SK-N-SH (cell line): ENCODE measurements at regions not wholly inside any gene's neighbourhood (a gene's known extent, or its start where the extent isn't known, plus 50 kb on each side); places are given as distances from the start of the nearest gene placed in this dataset.

Source experiments
- CTCF ChIA-PET: fragments of 300-600, 350-600 bp; formaldehyde crosslinking; extraction: SDS; loops from one replicate; lab custom pipeline; 2021; lab: Yijun Ruan, JAX
- POLR2A ChIA-PET: fragments of 350-600 bp; sonication (Branson Sonifier 250); formaldehyde crosslinking; extraction: SDS; loops from one replicate; lab custom pipeline; 2020; ENCODE audit warnings: antibody characterized with exemption, inconsistent platforms; lab: Yijun Ruan, JAX
- DNase-seq: peaks from one replicate; pipeline ENCODE4 v3.0.0; 2012
- H2AFZ ChIP-seq: fragments of 200-600 bp; sonication (generic); 2 replicates; pipeline ENCODE4 v1.8.1; 2016; ENCODE audit warnings: antibody characterized with exemption, mild to moderate bottlenecking, low read depth
- H3F3A ChIP-seq: fragments of 200-600 bp; sonication (generic); replicated peaks from 2 replicates; pipeline ENCODE3; 2016; ENCODE audit warnings: antibody characterized with exemption, mild to moderate bottlenecking; ENCODE audit not compliant: insufficient read depth
- H3K27ac ChIP-seq, 2 experiments: fragments of 200-500 bp in 1 of 2; fragments of 200-600 bp in 1 of 2; sonication (Bioruptor generic) in 1 of 2; sonication (generic), shearing (Covaris generic) in 1 of 2; 2 replicates each; pipeline versions ENCODE4 v1.5.1 to v1.6.1; 2014 to 2016; ENCODE audit warnings: low read depth in 2 of 2, inconsistent platforms in 1 of 2, low read length in 1 of 2, mild to moderate bottlenecking in 1 of 2, mixed read lengths in 1 of 2
- H3K27me3 ChIP-seq: fragments of 200-600 bp; sonication (generic), shearing (Covaris generic); 2 replicates; pipeline ENCODE4 v1.6.1; 2016; ENCODE audit warnings: mixed run types; ENCODE audit not compliant: insufficient read depth
- H3K36me3 ChIP-seq, 2 experiments: fragments of 200-500 bp in 1 of 2; fragments of 200-600 bp in 1 of 2; sonication (Bioruptor generic) in 1 of 2; sonication (generic) in 1 of 2; replicated peaks in 1 of 2; 2 replicates each; pipeline versions ENCODE3 to v1.5.1; 2014 to 2016; ENCODE audit warnings: low read length in 1 of 2, mild to moderate bottlenecking in 1 of 2; ENCODE audit not compliant: insufficient read depth in 2 of 2, control insufficient read depth in 1 of 2
- H3K4me1 ChIP-seq, 2 experiments: fragments of 200-500 bp in 1 of 2; fragments of 200-600 bp in 1 of 2; sonication (Bioruptor generic) in 1 of 2; sonication (generic), shearing (Covaris generic) in 1 of 2; 2 replicates each; pipeline versions ENCODE4 v1.5.1 to v1.6.1; 2014 to 2016; ENCODE audit warnings: low read depth in 1 of 2, low read length in 1 of 2, mixed run types in 1 of 2; ENCODE audit not compliant: insufficient read depth in 2 of 2, control insufficient read depth in 1 of 2
- H3K4me2 ChIP-seq: fragments of 200-600 bp; sonication (generic), shearing (Covaris generic); 2 replicates; pipeline ENCODE4 v1.6.1; 2017; ENCODE audit warnings: mixed run types
- H3K4me3 ChIP-seq, 2 experiments: fragments of 200-500 bp in 1 of 2; fragments of 200-600 bp in 1 of 2; sonication (Bioruptor generic) in 1 of 2; sonication (generic), shearing (Covaris generic) in 1 of 2; 2 replicates each; pipeline versions ENCODE4 v1.5.1 to v1.8.1; 2014 to 2016; ENCODE audit warnings: low read depth in 2 of 2, inconsistent platforms in 1 of 2, low read length in 1 of 2, mild to moderate bottlenecking in 1 of 2, mixed read lengths in 1 of 2, moderate library complexity in 1 of 2
- H3K79me2 ChIP-seq: fragments of 200-600 bp; sonication (generic); 2 replicates; pipeline ENCODE4 v1.8.1; 2017; ENCODE audit warnings: mild to moderate bottlenecking; ENCODE audit not compliant: insufficient read depth
- H3K9ac ChIP-seq: fragments of 200-600 bp; sonication (generic); 2 replicates; pipeline ENCODE4 v1.6.1; 2017; ENCODE audit warnings: mixed run types
- H3K9me2 ChIP-seq: fragments of 200-600 bp; sonication (generic); 2 replicates; pipeline ENCODE4 v1.6.1; 2017; ENCODE audit warnings: mixed run types
- H3K9me3 ChIP-seq: fragments of 200-600 bp; sonication (generic); 2 replicates; pipeline ENCODE4 v1.6.1; 2017; ENCODE audit warnings: mixed run types, mild to moderate bottlenecking, moderate library complexity
- H4K20me1 ChIP-seq: fragments of 200-600 bp; sonication (generic); 2 replicates; pipeline ENCODE4 v1.6.1; 2017; ENCODE audit warnings: mild to moderate bottlenecking, mixed run types; ENCODE audit not compliant: insufficient read depth
- CHD2 ChIP-seq: fragments of 150-350 bp; IDR thresholded peaks from 2 replicates; pipeline ENCODE4 v1.6.1; 2018; ENCODE audit warnings: low read length; ENCODE audit not compliant: partially characterized antibody
- CTCF ChIP-seq: fragments of 200-600 bp; sonication (generic); IDR thresholded peaks from 2 replicates; pipeline ENCODE4 v1.6.1; 2017; ENCODE audit warnings: antibody characterized with exemption, mild to moderate bottlenecking, moderate library complexity
- FOXJ3 ChIP-seq: sonication (generic); formaldehyde crosslinking; IDR thresholded peaks from 2 replicates; pipeline ENCODE4 v1.5.1; 2020; ENCODE audit warnings: mild to moderate bottlenecking, missing genetic modification reagents
- GATA2 ChIP-seq: sonication (generic); formaldehyde crosslinking; IDR thresholded peaks from 2 replicates; pipeline ENCODE4 v1.5.0; 2020; ENCODE audit warnings: mild to moderate bottlenecking, missing genetic modification reagents
- JUND ChIP-seq: IDR thresholded peaks from 2 replicates; pipeline ENCODE4 v1.4.0; 2012
- MAX ChIP-seq: IDR thresholded peaks from 2 replicates; pipeline ENCODE4 v1.4.0; 2012; ENCODE audit warnings: low read depth
- MXI1 ChIP-seq: IDR thresholded peaks from 2 replicates; pipeline ENCODE4 v1.6.1; 2012; ENCODE audit warnings: mild to moderate bottlenecking, low read depth, low read length, improper control_type of control experiment
- NRF1 ChIP-seq: IDR thresholded peaks from 2 replicates; pipeline ENCODE4 v1.6.1; 2012; ENCODE audit warnings: low read depth, mild to moderate bottlenecking, low read length
- PBX3 ChIP-seq: IDR thresholded peaks from 2 replicates; pipeline ENCODE4; 2012
- RAD21 ChIP-seq: IDR thresholded peaks from 2 replicates; pipeline ENCODE4 v1.6.1; 2012; ENCODE audit warnings: mild to moderate bottlenecking, low read length
- REST ChIP-seq: IDR thresholded peaks from 2 replicates; pipeline ENCODE4 v1.6.1; 2012; ENCODE audit warnings: mild to moderate bottlenecking, low read depth, low read length, moderate library complexity
- SMC3 ChIP-seq: IDR thresholded peaks from 2 replicates; pipeline ENCODE4 v1.6.1; 2012; ENCODE audit warnings: low read depth, low read length, improper control_type of control experiment
- USF2 ChIP-seq: fragments of 150-350 bp; IDR thresholded peaks from 2 replicates; pipeline ENCODE4 v1.6.1; 2017; ENCODE audit warnings: antibody characterized with exemption, low read length, low read depth, borderline replicate concordance
- YY1 ChIP-seq: IDR thresholded peaks from 2 replicates; pipeline ENCODE4 v1.4.0; 2012; ENCODE audit warnings: low read depth, mild to moderate bottlenecking
- WGBS: methylation state at CpG from one replicate; pipeline ENCODE4 v1.1.6; 2017; ENCODE audit warnings: low lambda C conversion rate; 5-methylcytosine and 5-hydroxymethylcytosine counted together

- Histone ChIP-seq H3K27me3 (no peaks in the 10 kb centered on the region), H3K36me3 (no peaks in the 10 kb centered on the region), H4K20me1 (no peaks in the 10 kb centered on the region), H3K4me3 (no peak overlapping the region), H3K4me2 (no peak overlapping the region), H3K79me2 (no peaks in the 10 kb centered on the region), H3F3A (no peaks in the 10 kb centered on the region), H3K9ac (no peak overlapping the region), H3K9me3 (no peaks in the 10 kb centered on the region), H3K4me1 (no peaks in the 10 kb centered on the region; a peak in 1 of 4 replicates), H2AFZ (no peak overlapping the region), H3K27ac (peak overlapping the region in 1 of 2 experiments; percentile 36; a peak in 1 of 4 replicates), H3K9me2 (no peaks in the 10 kb centered on the region)
- no peak for DNase-seq
- POLR2A ChIA-PET = no interaction called here
- TF ChIP-seq CTCF (no peak), FOXJ3 (CRISPR knock-in tag) (no peak), SMC3 (no peak), MAX (no peak), MXI1 (no peak), JUND (no peak), USF2 (no peak), NRF1 (no peak)
- WGBS = 91% methylated on average over 2 of the region's 2 CpGs
- CTCF ChIA-PET = no interaction called here
Measured at GRCh38 chr1:216884614-216885229, 161.5 kb upstream of the ESRRG start.

GRCh38 chr1:216883518-216883917, 160.3 kb upstream of the ESRRG start:
- no peaks in the 10 kb centered on the region; a peak in 1 of 4 replicates for H3K4me1 ChIP-seq
- H3K27me3 ChIP-seq = no peaks in the 10 kb centered on the region
- H3F3A ChIP-seq = no peaks in the 10 kb centered on the region
- no peak for DNase-seq
- WGBS = 73% methylated on average over 2 of the region's 2 CpGs
- H3K4me2 ChIP-seq = no peak overlapping the region
- H3K27ac ChIP-seq = no peak overlapping the region
- H3K9me3 ChIP-seq = no peaks in the 10 kb centered on the region
- no peak overlapping the region for H3K9ac ChIP-seq
- TF ChIP-seq YY1 (no peak), REST (no peak), GATA2 (no peak), RAD21 (no peak), PBX3 (no peak), CHD2 (no peak), FOXJ3 (CRISPR knock-in tag) (no peak)
- ChIA-PET POLR2A (no interaction called here), CTCF (no interaction called here)
- H3K36me3 ChIP-seq = no peaks in the 10 kb centered on the region
- no peaks in the 10 kb centered on the region for H3K79me2 ChIP-seq
- no peak overlapping the region for H2AFZ ChIP-seq
- H3K9me2 ChIP-seq = no peaks in the 10 kb centered on the region
- H3K4me3 ChIP-seq = no peak overlapping the region
- H4K20me1 ChIP-seq = no peaks in the 10 kb centered on the region
